ENCODE measurements at regions not wholly inside any gene's neighbourhood (a gene's known extent, or its start where the extent isn't known, plus 50 kb on each side); places are given as distances from the start of the nearest gene placed in this dataset.

DNA sequence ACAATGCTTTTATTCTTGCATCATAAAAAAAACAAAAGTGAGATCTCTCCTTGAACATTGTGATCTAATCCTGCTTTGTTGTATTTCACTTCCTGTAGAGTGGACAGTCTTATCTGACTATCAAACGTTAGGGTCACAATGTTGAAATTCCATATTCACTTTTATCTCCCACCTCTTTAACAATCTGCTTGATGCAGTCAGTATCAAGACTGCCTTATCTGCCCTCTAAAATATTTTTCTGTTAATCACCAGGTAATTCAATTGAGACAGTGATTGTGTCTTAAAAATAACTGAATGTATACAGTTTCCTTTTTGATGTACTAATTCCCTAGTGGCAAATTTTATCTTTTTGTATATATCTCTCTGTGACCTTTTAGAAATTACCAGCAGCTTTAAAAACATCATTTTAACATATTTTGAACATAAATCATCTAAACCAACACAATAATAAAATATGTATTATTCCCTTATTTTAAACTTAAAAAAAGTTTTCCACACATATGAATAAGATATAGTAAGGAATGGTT lies 143.1 kb upstream of the MPPED2 start:
- TF ChIP-seq, protein P1, sequence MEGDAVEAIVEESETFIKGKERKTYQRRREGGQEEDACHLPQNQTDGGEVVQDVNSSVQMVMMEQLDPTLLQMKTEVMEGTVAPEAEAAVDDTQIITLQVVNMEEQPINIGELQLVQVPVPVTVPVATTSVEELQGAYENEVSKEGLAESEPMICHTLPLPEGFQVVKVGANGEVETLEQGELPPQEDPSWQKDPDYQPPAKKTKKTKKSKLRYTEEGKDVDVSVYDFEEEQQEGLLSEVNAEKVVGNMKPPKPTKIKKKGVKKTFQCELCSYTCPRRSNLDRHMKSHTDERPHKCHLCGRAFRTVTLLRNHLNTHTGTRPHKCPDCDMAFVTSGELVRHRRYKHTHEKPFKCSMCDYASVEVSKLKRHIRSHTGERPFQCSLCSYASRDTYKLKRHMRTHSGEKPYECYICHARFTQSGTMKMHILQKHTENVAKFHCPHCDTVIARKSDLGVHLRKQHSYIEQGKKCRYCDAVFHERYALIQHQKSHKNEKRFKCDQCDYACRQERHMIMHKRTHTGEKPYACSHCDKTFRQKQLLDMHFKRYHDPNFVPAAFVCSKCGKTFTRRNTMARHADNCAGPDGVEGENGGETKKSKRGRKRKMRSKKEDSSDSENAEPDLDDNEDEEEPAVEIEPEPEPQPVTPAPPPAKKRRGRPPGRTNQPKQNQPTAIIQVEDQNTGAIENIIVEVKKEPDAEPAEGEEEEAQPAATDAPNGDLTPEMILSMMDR (conservative IDR thresholded peaks at IDR 0.05; ENCODE audit: control insufficient read depth, insufficient read depth, low read depth, low read length), result no peak

GRCh38 chr11:30725645-30726195 lies 139.6 kb upstream of the MPPED2 start:
- TF ChIP-seq, protein P1 (conservative IDR thresholded peaks at IDR 0.05; ENCODE audit: control insufficient read depth, insufficient read depth, low read depth, low read length), result no peak
- DNase-seq (ENCODE audit: low read depth), result no peak
- H3K4me3 ChIP-seq (ENCODE audit: control insufficient read depth, low read depth, low read length), result no peak overlapping the region

More for the DNA sequence above, 143.1 kb upstream of the MPPED2 start:
- DNase-seq (ENCODE audit: low read depth), result no peak
- H3K4me3 ChIP-seq (ENCODE audit: control insufficient read depth, low read depth, low read length), result no peak overlapping the region

- TF ChIP-seq, protein P1 (conservative IDR thresholded peaks at IDR 0.05; ENCODE audit: control insufficient read depth, insufficient read depth, low read depth, low read length), result no peak
- H3K4me3 ChIP-seq (ENCODE audit: control insufficient read depth, low read depth, low read length), result no peak overlapping the region
- DNase-seq (ENCODE audit: low read depth), result no peak
These were observed 138.1 kb upstream of the MPPED2 start for GRCh38 chr11:30724274-30724673.

DNA sequence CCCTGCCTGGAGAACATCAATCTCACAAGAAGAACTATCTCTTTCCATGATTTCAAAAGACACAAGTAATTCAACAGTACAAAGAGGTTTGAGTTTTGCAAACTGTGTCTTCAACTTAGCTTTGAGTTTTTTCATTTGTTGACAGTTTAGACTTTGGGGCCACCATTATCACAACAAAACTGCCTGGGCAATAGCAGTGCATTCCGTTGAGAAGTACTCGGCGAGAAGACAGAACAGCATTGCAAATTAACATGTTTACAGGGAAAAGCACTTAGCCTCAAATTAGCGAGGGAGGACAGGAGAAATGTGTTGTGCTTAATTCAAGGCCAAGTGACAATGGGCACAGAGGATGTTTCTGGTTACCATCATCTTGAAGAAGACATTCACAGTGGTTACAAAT lies 133.2 kb upstream of the MPPED2 start:
- DNase-seq (ENCODE audit: low read depth), result no peak
- TF ChIP-seq, protein P1 (conservative IDR thresholded peaks at IDR 0.05; ENCODE audit: control insufficient read depth, insufficient read depth, low read depth, low read length), result no peak

GRCh38 chr11:30717641-30718040 lies 131.5 kb upstream of the MPPED2 start:
- H3K4me3 ChIP-seq (ENCODE audit: control insufficient read depth, low read depth, low read length), result no peak overlapping the region
- TF ChIP-seq, protein P1 (conservative IDR thresholded peaks at IDR 0.05; ENCODE audit: control insufficient read depth, insufficient read depth, low read depth, low read length), result no peak
- no peak for DNase-seq (ENCODE audit: low read depth)

More for the DNA sequence above, 133.2 kb upstream of the MPPED2 start:
- H3K4me3 ChIP-seq (ENCODE audit: control insufficient read depth, low read depth, low read length), result no peak overlapping the region

DNA sequence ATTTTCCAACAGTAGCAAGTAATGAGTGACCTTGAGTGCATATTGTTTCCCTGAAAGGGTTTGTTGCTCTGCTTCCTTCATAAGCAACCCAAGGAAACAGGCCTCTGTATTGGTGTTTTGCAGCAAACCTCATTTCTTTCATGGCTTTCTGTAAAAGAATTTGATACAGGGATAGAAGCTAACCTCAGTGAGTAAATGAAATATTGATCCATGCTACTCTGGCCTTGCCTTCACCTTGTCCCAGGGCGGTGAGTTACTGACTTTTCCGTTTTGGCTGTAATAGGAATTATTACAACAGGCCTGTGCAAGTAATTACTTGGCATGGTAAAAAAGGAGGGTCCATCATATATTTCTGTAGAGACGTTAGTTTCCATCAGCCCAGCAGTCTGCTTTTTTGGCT lies 130.9 kb upstream of the MPPED2 start:
- no peak for DNase-seq (ENCODE audit: low read depth)
- no peak overlapping the region for H3K4me3 ChIP-seq (ENCODE audit: control insufficient read depth, low read depth, low read length)
- TF ChIP-seq, protein P1 (conservative IDR thresholded peaks at IDR 0.05; ENCODE audit: control insufficient read depth, insufficient read depth, low read depth, low read length), result no peak

Data from fibroblast of mammary gland (primary cell).